ENCODE measurements at regions not wholly inside any gene's neighbourhood (a gene's known extent, or its start where the extent isn't known, plus 50 kb on each side); places are given as distances from the start of the nearest gene placed in this dataset.

- H3K9me3 ChIP-seq (replicated peaks; ENCODE audit: control insufficient read depth, insufficient read depth, low read length) = no peaks in the 10 kb centered on the region
- DNase-seq (ENCODE audit: low read depth, low spot score) (no peak), FAIRE-seq (no peak)
- H3K4me3 ChIP-seq (replicated peaks in 1 of 3; ENCODE audit: insufficient read depth in 1 of 3, low read depth in 1 of 3, low read length in 3 of 3) = no peak overlapping the region
- no peaks in the 10 kb centered on the region for H3K9me1 ChIP-seq (replicated peaks; ENCODE audit: control insufficient read depth, extremely low read depth, insufficient read depth, low read length)
- CTCF ChIA-PET = no interaction called here
- TF ChIP-seq MYC (IDR thresholded peaks at IDR 0.05; ENCODE audit: low read depth, low read length) (no peak), EZH2 (IDR thresholded peaks at IDR 0.05; ENCODE audit: borderline replicate concordance, low read depth, low read length, severe bottlenecking) (no peak), FOS (IDR thresholded peaks at IDR 0.05; ENCODE audit: borderline replicate concordance, insufficient read depth, low read length) (no peak), CTCF (IDR thresholded peaks at IDR 0.05; ENCODE audit: extremely low read depth in 1 of 2, insufficient read depth in 1 of 2, low read depth in 1 of 2, low read length in 2 of 2) (no peak), JUN (IDR thresholded peaks at IDR 0.05; ENCODE audit: borderline replicate concordance, insufficient read depth, insufficient read length, low read depth) (no peak)
- TF ChIP-seq, protein P1, sequence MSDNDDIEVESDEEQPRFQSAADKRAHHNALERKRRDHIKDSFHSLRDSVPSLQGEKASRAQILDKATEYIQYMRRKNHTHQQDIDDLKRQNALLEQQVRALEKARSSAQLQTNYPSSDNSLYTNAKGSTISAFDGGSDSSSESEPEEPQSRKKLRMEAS (IDR thresholded peaks at IDR 0.05; ENCODE audit: insufficient read depth, insufficient read length) = no peak
- intact Hi-C loops (cut with micrococcal nuclease) (no loop called here), dilution Hi-C loops (cut with MboI; ENCODE audit: extremely low pct_ligation_motif_present, low sequenced_read_pairs) (no loop called here)
- no peaks in the 10 kb centered on the region for H3K27me3 ChIP-seq (ENCODE audit: control insufficient read depth in 2 of 2, insufficient read depth in 2 of 2, low read length in 2 of 2)
- no peaks in the 10 kb centered on the region for H4K20me1 ChIP-seq (replicated peaks; ENCODE audit: control insufficient read depth, extremely low read depth, insufficient read depth, low read length)
- H3K36me3 ChIP-seq (ENCODE audit: control insufficient read depth in 2 of 2, extremely low read depth in 1 of 2, insufficient read depth in 2 of 2, low read length in 2 of 2) = no peaks in the 10 kb centered on the region
- no peaks in the 10 kb centered on the region for H3K4me1 ChIP-seq (ENCODE audit: control insufficient read depth, extremely low read depth, insufficient read depth, low read length)
- no peak overlapping the region for H3K9ac ChIP-seq (replicated peaks; ENCODE audit: extremely low read depth, insufficient read depth, low read length)
- no peaks in the 10 kb centered on the region for H3K79me2 ChIP-seq (ENCODE audit: control insufficient read depth, insufficient read depth, low read length)
- no peak overlapping the region for H3K27ac ChIP-seq (ENCODE audit: insufficient read depth, low read depth, low read length)
- no peak overlapping the region for H3K4me2 ChIP-seq (ENCODE audit: insufficient read depth, low read length)
- H2AFZ ChIP-seq (ENCODE audit: low read depth, low read length) = no peak overlapping the region
- BruUV-seq (replicated peaks) = no TSS peak
- POLR2A ChIA-PET = no interaction called here
Observed at GRCh38 chr12:126390969-126391566, 1325.8 kb downstream of the AACS start.

Data from endothelial cell of umbilical vein (primary cell).